GM23338 (cell line): ENCODE measurements at regions not wholly inside any gene's neighbourhood (a gene's known extent, or its start where the extent isn't known, plus 50 kb on each side); places are given as distances from the start of the nearest gene placed in this dataset.

ENCODE experiments used
- CREB1 ChIP-seq: fragments of 250-450 bp; sonication (Bioruptor Pico); IDR thresholded peaks from 2 replicates; pipeline ENCODE4 v1.5.0; 2020; ENCODE audit warnings: low read depth, mild to moderate bottlenecking, moderate library complexity
- CTCF ChIP-seq, 2 experiments: fragments of 200-600 bp in 1 of 2; sonication (generic) in 1 of 2; conservative IDR thresholded peaks; 2 replicates each; pipeline versions ENCODE4 v1.5.1 to v1.6.1; 2016 to 2017; ENCODE audit warnings: antibody characterized with exemption in 2 of 2, low read depth in 2 of 2, mild to moderate bottlenecking in 2 of 2, moderate library complexity in 1 of 2
- EZH2 ChIP-seq: fragments of 200-600 bp; sonication (generic); IDR thresholded peaks from one replicate; pipeline ENCODE4 v1.8.0; 2017; ENCODE audit warnings: antibody characterized with exemption, mild to moderate bottlenecking, low read depth; ENCODE audit not compliant: unreplicated experiment
- EZH2phosphoT487 ChIP-seq: fragments of 200-600 bp; sonication (generic); IDR thresholded peaks from one replicate; pipeline ENCODE4 v1.8.1; 2018; ENCODE audit warnings: antibody characterized with exemption; ENCODE audit not compliant: unreplicated experiment
- JUNB ChIP-seq: IDR thresholded peaks from one replicate; pipeline ENCODE4 v1.6.1; 2016; ENCODE audit warnings: antibody characterized with exemption; ENCODE audit not compliant: unreplicated experiment
- NANOG ChIP-seq: IDR thresholded peaks from 2 replicates; pipeline ENCODE4 v1.6.1; 2016; ENCODE audit warnings: antibody characterized with exemption, borderline replicate concordance
- POLR2AphosphoS5 ChIP-seq: IDR thresholded peaks from 2 replicates; pipeline ENCODE4 v1.6.1; 2016; ENCODE audit warnings: antibody characterized with exemption, low read depth
- ZNF114 ChIP-seq: fragments of 250-450 bp; sonication (Bioruptor Pico); IDR thresholded peaks from 2 replicates; pipeline ENCODE4 v1.5.0; 2020; ENCODE audit warnings: mild to moderate bottlenecking, moderate library complexity
- TF ChIP-seq, protein P1 (sequence below): IDR thresholded peaks from one replicate; pipeline ENCODE4 v1.6.1; 2018; ENCODE audit warnings: antibody characterized with exemption; ENCODE audit not compliant: unreplicated experiment

- TF ChIP-seq EZH2 = no peak
- TF ChIP-seq CTCF (conservative IDR thresholded peaks at IDR 0.05; ENCODE audit: low read depth in 2 of 2) = no peak
- no peak for TF ChIP-seq POLR2AphosphoS5
- no peak for TF ChIP-seq EZH2phosphoT487
- TF ChIP-seq CREB1 (CRISPR knock-in tag) = no peak
- TF ChIP-seq JUNB = no peak
- TF ChIP-seq ZNF114 (CRISPR knock-in tag) = no peak
- TF ChIP-seq NANOG = no peak
- TF ChIP-seq, protein P1, sequence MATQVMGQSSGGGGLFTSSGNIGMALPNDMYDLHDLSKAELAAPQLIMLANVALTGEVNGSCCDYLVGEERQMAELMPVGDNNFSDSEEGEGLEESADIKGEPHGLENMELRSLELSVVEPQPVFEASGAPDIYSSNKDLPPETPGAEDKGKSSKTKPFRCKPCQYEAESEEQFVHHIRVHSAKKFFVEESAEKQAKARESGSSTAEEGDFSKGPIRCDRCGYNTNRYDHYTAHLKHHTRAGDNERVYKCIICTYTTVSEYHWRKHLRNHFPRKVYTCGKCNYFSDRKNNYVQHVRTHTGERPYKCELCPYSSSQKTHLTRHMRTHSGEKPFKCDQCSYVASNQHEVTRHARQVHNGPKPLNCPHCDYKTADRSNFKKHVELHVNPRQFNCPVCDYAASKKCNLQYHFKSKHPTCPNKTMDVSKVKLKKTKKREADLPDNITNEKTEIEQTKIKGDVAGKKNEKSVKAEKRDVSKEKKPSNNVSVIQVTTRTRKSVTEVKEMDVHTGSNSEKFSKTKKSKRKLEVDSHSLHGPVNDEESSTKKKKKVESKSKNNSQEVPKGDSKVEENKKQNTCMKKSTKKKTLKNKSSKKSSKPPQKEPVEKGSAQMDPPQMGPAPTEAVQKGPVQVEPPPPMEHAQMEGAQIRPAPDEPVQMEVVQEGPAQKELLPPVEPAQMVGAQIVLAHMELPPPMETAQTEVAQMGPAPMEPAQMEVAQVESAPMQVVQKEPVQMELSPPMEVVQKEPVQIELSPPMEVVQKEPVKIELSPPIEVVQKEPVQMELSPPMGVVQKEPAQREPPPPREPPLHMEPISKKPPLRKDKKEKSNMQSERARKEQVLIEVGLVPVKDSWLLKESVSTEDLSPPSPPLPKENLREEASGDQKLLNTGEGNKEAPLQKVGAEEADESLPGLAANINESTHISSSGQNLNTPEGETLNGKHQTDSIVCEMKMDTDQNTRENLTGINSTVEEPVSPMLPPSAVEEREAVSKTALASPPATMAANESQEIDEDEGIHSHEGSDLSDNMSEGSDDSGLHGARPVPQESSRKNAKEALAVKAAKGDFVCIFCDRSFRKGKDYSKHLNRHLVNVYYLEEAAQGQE = no peak
Observed at GRCh38 chr22:26894766-26895485, 237.5 kb downstream of the MIAT start.
